ENCODE measurements at regions not wholly inside any gene's neighbourhood (a gene's known extent, or its start where the extent isn't known, plus 50 kb on each side); places are given as distances from the start of the nearest gene placed in this dataset.

DNA sequence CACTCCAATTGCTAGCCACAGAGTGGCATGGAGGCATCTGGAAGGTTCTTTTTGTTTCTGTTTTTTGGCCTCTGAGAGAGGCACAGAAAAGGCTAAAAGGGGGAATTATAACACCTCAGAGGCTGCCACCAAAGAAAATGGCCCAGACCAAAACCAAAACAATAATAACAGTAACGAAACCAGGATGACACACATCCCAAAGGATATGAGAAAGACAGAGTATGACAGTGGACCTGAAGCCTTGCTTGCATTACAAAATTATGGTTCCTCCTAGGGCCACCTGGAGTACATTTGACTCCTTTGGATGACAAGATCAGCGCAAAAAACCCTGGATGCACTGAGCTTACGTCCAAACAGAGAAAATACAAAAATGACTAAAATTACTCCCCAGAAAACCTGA is 152.7 kb downstream of the AEBP2 start:
- TF ChIP-seq, protein P1, sequence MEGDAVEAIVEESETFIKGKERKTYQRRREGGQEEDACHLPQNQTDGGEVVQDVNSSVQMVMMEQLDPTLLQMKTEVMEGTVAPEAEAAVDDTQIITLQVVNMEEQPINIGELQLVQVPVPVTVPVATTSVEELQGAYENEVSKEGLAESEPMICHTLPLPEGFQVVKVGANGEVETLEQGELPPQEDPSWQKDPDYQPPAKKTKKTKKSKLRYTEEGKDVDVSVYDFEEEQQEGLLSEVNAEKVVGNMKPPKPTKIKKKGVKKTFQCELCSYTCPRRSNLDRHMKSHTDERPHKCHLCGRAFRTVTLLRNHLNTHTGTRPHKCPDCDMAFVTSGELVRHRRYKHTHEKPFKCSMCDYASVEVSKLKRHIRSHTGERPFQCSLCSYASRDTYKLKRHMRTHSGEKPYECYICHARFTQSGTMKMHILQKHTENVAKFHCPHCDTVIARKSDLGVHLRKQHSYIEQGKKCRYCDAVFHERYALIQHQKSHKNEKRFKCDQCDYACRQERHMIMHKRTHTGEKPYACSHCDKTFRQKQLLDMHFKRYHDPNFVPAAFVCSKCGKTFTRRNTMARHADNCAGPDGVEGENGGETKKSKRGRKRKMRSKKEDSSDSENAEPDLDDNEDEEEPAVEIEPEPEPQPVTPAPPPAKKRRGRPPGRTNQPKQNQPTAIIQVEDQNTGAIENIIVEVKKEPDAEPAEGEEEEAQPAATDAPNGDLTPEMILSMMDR (IDR thresholded peaks at IDR 0.05; ENCODE audit: low read depth, low read length) = no peak
- TF ChIP-seq EZH2phosphoT487 (IDR thresholded peaks at IDR 0.05; ENCODE audit: low read depth) = no peak
- Histone ChIP-seq H3K27ac (ENCODE audit: low read length) (no peak overlapping the region), H4K20me1 (ENCODE audit: insufficient read depth, low read length) (no peaks in the 10 kb centered on the region), H3K4me2 (ENCODE audit: low read length) (no peak overlapping the region), H3K27me3 (ENCODE audit: low read depth, low read length) (no peaks in the 10 kb centered on the region), H3K4me3 (ENCODE audit: low read length) (no peak overlapping the region), H3K79me2 (ENCODE audit: low read length) (no peaks in the 10 kb centered on the region), H3K9ac (ENCODE audit: low read length) (no peak overlapping the region), H3K4me1 (ENCODE audit: low read length) (no peaks in the 10 kb centered on the region), H3K36me3 (replicated peaks; ENCODE audit: low read depth, low read length) (no peaks in the 10 kb centered on the region), H3K9me3 (ENCODE audit: insufficient read depth, low read length) (no peaks in the 10 kb centered on the region), H2AFZ (ENCODE audit: low read depth, low read length) (no peak overlapping the region)

GRCh38 chr12:19596434-19597166 is 157.3 kb downstream of the AEBP2 start:
- no peaks in the 10 kb centered on the region for H3K36me3 ChIP-seq (replicated peaks; ENCODE audit: low read depth, low read length)
- no peaks in the 10 kb centered on the region for H3K4me1 ChIP-seq (ENCODE audit: low read length)
- no peak overlapping the region for H3K4me2 ChIP-seq (ENCODE audit: low read length)
- no peaks in the 10 kb centered on the region for H3K79me2 ChIP-seq (ENCODE audit: low read length)
- H3K27me3 ChIP-seq (ENCODE audit: low read depth, low read length) = no peaks in the 10 kb centered on the region
- H3K27ac ChIP-seq (ENCODE audit: low read length) = no peak overlapping the region
- no peak overlapping the region for H3K9ac ChIP-seq (ENCODE audit: low read length)
- H3K4me3 ChIP-seq (ENCODE audit: low read length) = no peak overlapping the region
- H4K20me1 ChIP-seq (ENCODE audit: insufficient read depth, low read length) = no peaks in the 10 kb centered on the region
- H3K9me3 ChIP-seq (ENCODE audit: insufficient read depth, low read length) = no peaks in the 10 kb centered on the region
- H2AFZ ChIP-seq (ENCODE audit: low read depth, low read length) = no peak overlapping the region
- TF ChIP-seq EZH2phosphoT487 (IDR thresholded peaks at IDR 0.05; ENCODE audit: low read depth) = no peak
- TF ChIP-seq, protein P1 (IDR thresholded peaks at IDR 0.05; ENCODE audit: low read depth, low read length) = no peak

- H3K27me3 ChIP-seq (ENCODE audit: low read depth, low read length) = no peaks in the 10 kb centered on the region
- H3K79me2 ChIP-seq (ENCODE audit: low read length) = no peaks in the 10 kb centered on the region
- H4K20me1 ChIP-seq (ENCODE audit: insufficient read depth, low read length) = no peaks in the 10 kb centered on the region
- no peak overlapping the region for H2AFZ ChIP-seq (ENCODE audit: low read depth, low read length)
- H3K4me1 ChIP-seq (ENCODE audit: low read length) = no peaks in the 10 kb centered on the region
- no peak overlapping the region for H3K4me3 ChIP-seq (ENCODE audit: low read length)
- H3K9ac ChIP-seq (ENCODE audit: low read length) = no peak overlapping the region
- H3K27ac ChIP-seq (ENCODE audit: low read length) = no peak overlapping the region
- no peak overlapping the region for H3K4me2 ChIP-seq (ENCODE audit: low read length)
- no peaks in the 10 kb centered on the region for H3K9me3 ChIP-seq (ENCODE audit: insufficient read depth, low read length)
- H3K36me3 ChIP-seq (replicated peaks; ENCODE audit: low read depth, low read length) = no peaks in the 10 kb centered on the region
- TF ChIP-seq, protein P1 (IDR thresholded peaks at IDR 0.05; ENCODE audit: low read depth, low read length) = no peak
- TF ChIP-seq EZH2phosphoT487 (IDR thresholded peaks at IDR 0.05; ENCODE audit: low read depth) = no peak
Measured at GRCh38 chr12:19597167-19598026, 158.1 kb downstream of the AEBP2 start.

DNA sequence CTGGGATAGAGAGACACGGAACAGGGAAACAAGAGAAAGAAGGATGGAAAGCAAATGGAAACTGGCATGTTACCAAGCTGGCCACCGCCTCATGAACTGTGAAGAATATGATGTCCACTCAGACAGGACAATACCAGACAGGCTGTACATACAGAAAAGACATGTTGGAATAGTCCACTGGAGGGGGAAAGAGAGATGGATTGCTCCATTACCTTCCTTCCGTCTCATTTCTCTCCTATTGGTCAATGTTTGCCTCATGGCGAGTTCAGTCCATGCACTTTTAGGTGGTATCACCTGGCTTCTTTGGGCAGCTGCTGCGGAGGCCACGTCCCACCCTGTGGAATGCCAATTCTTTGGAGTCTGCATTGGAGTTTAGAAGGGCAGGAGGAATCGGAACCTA is 166.4 kb downstream of the AEBP2 start:
- Histone ChIP-seq H3K36me3 (replicated peaks; ENCODE audit: low read depth, low read length) (no peaks in the 10 kb centered on the region), H3K4me1 (ENCODE audit: low read length) (no peaks in the 10 kb centered on the region), H3K9me3 (ENCODE audit: insufficient read depth, low read length) (no peaks in the 10 kb centered on the region), H3K27ac (ENCODE audit: low read length) (no peak overlapping the region), H3K27me3 (ENCODE audit: low read depth, low read length) (no peaks in the 10 kb centered on the region), H2AFZ (ENCODE audit: low read depth, low read length) (no peak overlapping the region), H3K79me2 (ENCODE audit: low read length) (no peaks in the 10 kb centered on the region), H3K9ac (ENCODE audit: low read length) (no peak overlapping the region), H3K4me3 (ENCODE audit: low read length) (no peak overlapping the region), H3K4me2 (ENCODE audit: low read length) (no peak overlapping the region), H4K20me1 (ENCODE audit: insufficient read depth, low read length) (no peaks in the 10 kb centered on the region)
- TF ChIP-seq, protein P1 (IDR thresholded peaks at IDR 0.05; ENCODE audit: low read depth, low read length) = no peak
- no peak for TF ChIP-seq EZH2phosphoT487 (IDR thresholded peaks at IDR 0.05; ENCODE audit: low read depth)

All from OCI-LY3 (cell line).